Mesendoderm (in vitro differentiated cells): ENCODE measurements at regions not wholly inside any gene's neighbourhood (a gene's known extent, or its start where the extent isn't known, plus 50 kb on each side); places are given as distances from the start of the nearest gene placed in this dataset.

Source experiments
- DNase-seq: peaks from one replicate; pipeline ENCODE4 v3.0.0; 2013
- H2AK5ac ChIP-seq: 2 replicates; pipeline ENCODE4 v1.6.1; 2013; ENCODE audit warnings: low read length, inconsistent platforms
- H2BK120ac ChIP-seq: 2 replicates; pipeline ENCODE4 v1.6.1; 2013; ENCODE audit warnings: low read depth, mild to moderate bottlenecking, low read length, moderate library complexity, mixed read lengths
- H2BK15ac ChIP-seq: replicated peaks from 2 replicates; pipeline ENCODE4 v1.6.1; 2013; ENCODE audit warnings: low read depth, mild to moderate bottlenecking, moderate library complexity
- H2BK5ac ChIP-seq: 2 replicates; pipeline ENCODE4 v1.6.1; 2013; ENCODE audit warnings: low read length, inconsistent platforms
- H3K18ac ChIP-seq: 2 replicates; pipeline ENCODE4 v1.6.1; 2013; ENCODE audit warnings: mild to moderate bottlenecking, low read length, mixed read lengths
- H3K23ac ChIP-seq: one replicate; pipeline ENCODE4 v1.6.1; 2013; ENCODE audit warnings: low read length
- H3K27ac ChIP-seq: 2 replicates; pipeline ENCODE4 v1.5.1; 2013; ENCODE audit warnings: low read depth, mild to moderate bottlenecking, inconsistent platforms, low read length, moderate library complexity
- H3K27me3 ChIP-seq: 2 replicates; pipeline ENCODE4 v1.6.1; 2013; ENCODE audit warnings: low read length, control low read depth, mild to moderate bottlenecking, inconsistent platforms; ENCODE audit not compliant: insufficient read depth, poor library complexity
- H3K36me3 ChIP-seq: 2 replicates; pipeline ENCODE4 v1.6.1; 2013; ENCODE audit warnings: low read length, inconsistent platforms; ENCODE audit not compliant: control insufficient read depth, insufficient read depth
- H3K4ac ChIP-seq: one replicate; pipeline ENCODE4 v1.6.1; 2013; ENCODE audit warnings: low read depth, mild to moderate bottlenecking, low read length, moderate library complexity
- H3K4me1 ChIP-seq: 2 replicates; pipeline ENCODE4 v1.6.1; 2013; ENCODE audit warnings: low read depth, low read length, inconsistent platforms; ENCODE audit not compliant: control insufficient read depth
- H3K4me2 ChIP-seq: 2 replicates; pipeline ENCODE4 v1.6.1; 2013; ENCODE audit warnings: low read length
- H3K4me3 ChIP-seq: 2 replicates; pipeline ENCODE4 v1.5.1; 2013; ENCODE audit warnings: mild to moderate bottlenecking, low read length
- H3K56ac ChIP-seq: one replicate; pipeline ENCODE4 v1.6.1; 2013; ENCODE audit warnings: low read length
- H3K79me1 ChIP-seq: 2 replicates; pipeline ENCODE4 v1.6.1; 2013; ENCODE audit warnings: low read length, inconsistent platforms
- H3K79me2 ChIP-seq: 2 replicates; pipeline ENCODE4 v1.6.1; 2013; ENCODE audit warnings: mild to moderate bottlenecking, low read length; ENCODE audit not compliant: control insufficient read depth, insufficient read depth
- H3K9ac ChIP-seq: 2 replicates; pipeline ENCODE4 v1.6.1; 2013; ENCODE audit warnings: low read length, inconsistent platforms
- H4K5ac ChIP-seq: one replicate; pipeline ENCODE4 v1.6.1; 2013; ENCODE audit warnings: low read length
- H4K8ac ChIP-seq: one replicate; pipeline ENCODE4 v1.6.1; 2013; ENCODE audit warnings: low read depth, mild to moderate bottlenecking, control low read depth, low read length, moderate library complexity
- WGBS: extraction: QIAGEN DNeasy Blood & Tissue Kit; methylation state at CpG from one replicate; pipeline ENCODE4 v1.1.7; 2013; ENCODE audit warnings: low lambda C conversion rate, missing lambda C conversion rate; ENCODE audit not compliant: insufficient coverage; ENCODE audit errors: extremely low coverage; 5-methylcytosine and 5-hydroxymethylcytosine counted together

- Histone ChIP-seq H3K18ac (no peak overlapping the region), H3K4ac (no peak overlapping the region), H3K4me2 (no peak overlapping the region), H3K79me1 (no peaks in the 10 kb centered on the region), H3K27me3 (no peaks in the 10 kb centered on the region), H3K79me2 (no peaks in the 10 kb centered on the region), H2AK5ac (no peak overlapping the region), H3K23ac (no peak overlapping the region), H2BK15ac (no peak overlapping the region), H3K27ac (no peak overlapping the region), H4K8ac (no peak overlapping the region), H3K56ac (no peak overlapping the region), H3K4me3 (no peak overlapping the region), H4K5ac (no peak overlapping the region), H3K36me3 (no peaks in the 10 kb centered on the region), H2BK5ac (no peak overlapping the region), H3K9ac (no peak overlapping the region), H3K4me1 (no peaks in the 10 kb centered on the region), H2BK120ac (no peak overlapping the region)
- WGBS, result no CpG with 5 or more reads among the region's 5 CpGs
- DNase-seq, result no peak
Observed at GRCh38 chr4:10185518-10186227, 69.1 kb upstream of the WDR1 start.

GRCh38 chr4:10184501-10184938, 67.9 kb upstream of the WDR1 start:
- no peak overlapping the region for H3K23ac ChIP-seq
- H2BK15ac ChIP-seq, result no peak overlapping the region
- no peaks in the 10 kb centered on the region for H3K27me3 ChIP-seq
- H3K27ac ChIP-seq, result no peak overlapping the region
- no peak overlapping the region for H3K4me3 ChIP-seq
- H3K4ac ChIP-seq, result no peak overlapping the region
- no peak overlapping the region for H2BK5ac ChIP-seq
- H4K5ac ChIP-seq, result no peak overlapping the region
- no peak overlapping the region for H4K8ac ChIP-seq
- H3K9ac ChIP-seq, result no peak overlapping the region
- H3K18ac ChIP-seq, result no peak overlapping the region
- no peak overlapping the region for H3K4me2 ChIP-seq
- H3K36me3 ChIP-seq, result no peaks in the 10 kb centered on the region
- DNase-seq, result no peak
- no peak overlapping the region for H3K56ac ChIP-seq
- H3K79me2 ChIP-seq, result no peaks in the 10 kb centered on the region
- WGBS, result no CpG with 5 or more reads among the region's 7 CpGs
- no peaks in the 10 kb centered on the region for H3K79me1 ChIP-seq
- no peaks in the 10 kb centered on the region for H3K4me1 ChIP-seq
- no peak overlapping the region for H2AK5ac ChIP-seq
- H2BK120ac ChIP-seq, result no peak overlapping the region

- Histone ChIP-seq H4K8ac (no peak overlapping the region), H3K79me1 (no peaks in the 10 kb centered on the region), H3K9ac (no peak overlapping the region), H3K4me2 (no peak overlapping the region), H3K27me3 (no peaks in the 10 kb centered on the region), H3K18ac (no peak overlapping the region), H2AK5ac (no peak overlapping the region), H3K27ac (no peak overlapping the region), H2BK120ac (no peak overlapping the region), H3K4me1 (no peaks in the 10 kb centered on the region), H3K56ac (no peak overlapping the region), H3K79me2 (no peaks in the 10 kb centered on the region), H4K5ac (no peak overlapping the region), H3K23ac (no peak overlapping the region), H2BK5ac (no peak overlapping the region), H3K4me3 (no peak overlapping the region), H3K36me3 (no peaks in the 10 kb centered on the region), H3K4ac (no peak overlapping the region), H2BK15ac (no peak overlapping the region)
- WGBS, result no CpG with 5 or more reads among the region's 5 CpGs
- no peak for DNase-seq
Observed at GRCh38 chr4:10184041-10184440, 67.4 kb upstream of the WDR1 start.

GRCh38 chr4:10183462-10183861, 66.9 kb upstream of the WDR1 start:
- Histone ChIP-seq H2BK15ac (no peak overlapping the region), H3K79me1 (no peaks in the 10 kb centered on the region), H3K36me3 (no peaks in the 10 kb centered on the region), H3K4me1 (no peaks in the 10 kb centered on the region), H3K18ac (no peak overlapping the region), H3K4me3 (no peak overlapping the region), H4K8ac (no peak overlapping the region), H3K27me3 (no peaks in the 10 kb centered on the region), H3K4me2 (no peak overlapping the region), H2BK5ac (no peak overlapping the region), H3K27ac (no peak overlapping the region), H3K9ac (no peak overlapping the region), H3K23ac (no peak overlapping the region), H2AK5ac (no peak overlapping the region), H3K79me2 (no peaks in the 10 kb centered on the region), H3K4ac (no peak overlapping the region), H2BK120ac (no peak overlapping the region), H4K5ac (no peak overlapping the region), H3K56ac (no peak overlapping the region)
- WGBS, result no CpG with 5 or more reads among the region's 1 CpG
- DNase-seq, result no peak

GRCh38 chr4:10182446-10183424, 66.1 kb upstream of the WDR1 start:
- Histone ChIP-seq H3K56ac (no peak overlapping the region), H3K27me3 (no peaks in the 10 kb centered on the region), H3K4me1 (no peaks in the 10 kb centered on the region), H3K23ac (no peak overlapping the region), H3K9ac (no peak overlapping the region), H4K5ac (no peak overlapping the region), H2BK15ac (no peak overlapping the region), H3K79me1 (no peaks in the 10 kb centered on the region), H3K4me3 (no peak overlapping the region), H3K36me3 (no peaks in the 10 kb centered on the region), H4K8ac (no peak overlapping the region), H3K18ac (no peak overlapping the region), H2BK120ac (no peak overlapping the region), H3K4me2 (no peak overlapping the region), H2AK5ac (no peak overlapping the region), H2BK5ac (no peak overlapping the region), H3K79me2 (no peaks in the 10 kb centered on the region), H3K27ac (no peak overlapping the region), H3K4ac (no peak overlapping the region)
- no peak for DNase-seq
- WGBS, result no CpG with 5 or more reads among the region's 6 CpGs
